ENCODE measurements at regions not wholly inside any gene's neighbourhood (a gene's known extent, or its start where the extent isn't known, plus 50 kb on each side); places are given as distances from the start of the nearest gene placed in this dataset.

DNA sequence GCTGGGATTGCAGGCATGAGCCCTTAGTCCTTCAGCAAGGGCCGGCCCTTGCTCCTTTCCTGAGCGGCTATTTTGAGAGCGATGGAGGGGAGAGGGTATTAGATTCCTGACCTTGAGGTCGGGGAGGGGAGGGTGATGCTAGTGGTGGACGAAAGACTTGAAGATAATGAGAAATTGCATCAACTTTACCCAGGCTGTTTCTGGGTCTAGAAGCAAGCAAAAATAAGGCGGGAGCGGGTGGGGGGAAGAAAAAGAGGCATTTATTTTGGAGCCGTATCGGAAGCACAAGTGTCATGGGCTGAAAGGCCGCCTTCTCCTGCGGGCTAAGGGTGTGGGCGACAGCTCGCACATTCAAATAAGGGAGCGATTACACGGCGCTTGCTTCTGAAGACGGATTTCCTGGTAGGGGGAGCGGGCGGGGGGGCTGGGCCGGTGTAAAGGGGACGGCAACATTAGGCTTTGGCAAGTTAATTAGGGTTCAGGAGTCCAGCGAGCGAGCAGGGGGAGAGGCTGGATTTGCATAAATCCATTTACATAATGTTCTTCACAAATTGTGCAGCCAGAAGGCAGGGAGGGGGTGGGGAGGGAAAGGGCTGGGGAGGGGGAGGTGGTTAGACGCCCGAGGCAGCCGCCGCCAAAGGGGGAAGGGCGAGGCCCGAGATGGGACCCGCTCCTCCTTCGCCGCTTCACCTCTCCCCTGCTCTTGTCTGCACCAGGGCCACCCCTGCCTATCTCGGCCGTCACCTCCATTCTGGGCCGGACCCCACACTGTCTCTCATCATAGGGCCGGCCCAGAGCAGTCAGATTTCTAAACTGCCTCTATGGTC lies 245.9 kb downstream of the MIAT start:
- H2AFZ ChIP-seq (ENCODE audit: control insufficient read depth, low read length), result no peak overlapping the region
- dilution Hi-C loops (cut with MboI; ENCODE audit: extremely low pct_ligation_motif_present, low sequenced_read_pairs), result no loop called here

DNA sequence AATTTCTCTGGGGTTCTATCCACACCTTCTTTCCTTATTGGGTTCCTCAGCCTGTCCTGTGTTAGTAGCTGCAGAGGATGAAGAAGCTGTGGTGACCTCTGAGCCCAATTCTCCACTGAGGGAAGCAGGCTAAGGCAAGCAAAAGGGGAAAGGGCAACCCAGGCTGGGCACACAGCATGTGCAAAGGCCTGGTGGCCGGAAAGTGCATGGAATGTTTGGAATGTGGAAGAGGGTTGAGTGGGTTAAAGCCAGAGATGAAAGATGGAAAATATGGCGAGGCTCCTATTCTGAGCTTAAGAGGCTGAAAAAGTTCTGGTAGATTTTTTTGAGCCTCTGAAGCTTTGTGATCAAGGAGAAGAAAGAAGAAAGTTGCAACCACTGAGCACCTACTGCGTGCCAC lies 247.1 kb downstream of the MIAT start:
- H3K27me3 ChIP-seq (ENCODE audit: control insufficient read depth, extremely low read depth, insufficient read depth, low read length), result peaks cover 31% of the 10 kb centered on the region
- dilution Hi-C loops (cut with MboI; ENCODE audit: extremely low pct_ligation_motif_present, low sequenced_read_pairs), result no loop called here
- no peak overlapping the region for H3K4me2 ChIP-seq (ENCODE audit: control insufficient read depth, extremely low read depth, insufficient read depth, low read depth, low read length)

More for the DNA sequence above, 245.9 kb downstream of the MIAT start:
- Histone ChIP-seq H3K9me3 (ENCODE audit: control insufficient read depth, low read depth, low read length) (no peaks in the 10 kb centered on the region), H3K27me3 (ENCODE audit: control insufficient read depth, extremely low read depth, insufficient read depth, low read length) (peaks cover 33% of the 10 kb centered on the region), H3K79me2 (ENCODE audit: control insufficient read depth, insufficient read depth, low read length) (no peaks in the 10 kb centered on the region), H3K4me2 (ENCODE audit: control insufficient read depth, extremely low read depth, insufficient read depth, low read depth, low read length) (no peak overlapping the region), H3K4me3 (ENCODE audit: control insufficient read depth in 2 of 3, extremely low read depth in 1 of 3, insufficient read depth in 2 of 3, low read depth in 1 of 3, low read length in 3 of 3) (no peak overlapping the region), H4K20me1 (ENCODE audit: control insufficient read depth, extremely low read depth, insufficient read depth, low read length) (no peaks in the 10 kb centered on the region), H3K9ac (ENCODE audit: control insufficient read depth, extremely low read depth, insufficient read depth, low read length) (no peak overlapping the region), H3K4me1 (ENCODE audit: control insufficient read depth, extremely low read depth, insufficient read depth, low read length) (no peaks in the 10 kb centered on the region), H3K36me3 (ENCODE audit: control insufficient read depth in 2 of 2, extremely low read depth in 1 of 2, insufficient read depth in 2 of 2, low read length in 2 of 2) (no peaks in the 10 kb centered on the region), H3K9me1 (ENCODE audit: control insufficient read depth, extremely low read depth, insufficient read depth, low read length) (no peaks in the 10 kb centered on the region), H3K27ac (ENCODE audit: control insufficient read depth, insufficient read depth, low read length) (no peak overlapping the region)
- TF ChIP-seq, protein P1, sequence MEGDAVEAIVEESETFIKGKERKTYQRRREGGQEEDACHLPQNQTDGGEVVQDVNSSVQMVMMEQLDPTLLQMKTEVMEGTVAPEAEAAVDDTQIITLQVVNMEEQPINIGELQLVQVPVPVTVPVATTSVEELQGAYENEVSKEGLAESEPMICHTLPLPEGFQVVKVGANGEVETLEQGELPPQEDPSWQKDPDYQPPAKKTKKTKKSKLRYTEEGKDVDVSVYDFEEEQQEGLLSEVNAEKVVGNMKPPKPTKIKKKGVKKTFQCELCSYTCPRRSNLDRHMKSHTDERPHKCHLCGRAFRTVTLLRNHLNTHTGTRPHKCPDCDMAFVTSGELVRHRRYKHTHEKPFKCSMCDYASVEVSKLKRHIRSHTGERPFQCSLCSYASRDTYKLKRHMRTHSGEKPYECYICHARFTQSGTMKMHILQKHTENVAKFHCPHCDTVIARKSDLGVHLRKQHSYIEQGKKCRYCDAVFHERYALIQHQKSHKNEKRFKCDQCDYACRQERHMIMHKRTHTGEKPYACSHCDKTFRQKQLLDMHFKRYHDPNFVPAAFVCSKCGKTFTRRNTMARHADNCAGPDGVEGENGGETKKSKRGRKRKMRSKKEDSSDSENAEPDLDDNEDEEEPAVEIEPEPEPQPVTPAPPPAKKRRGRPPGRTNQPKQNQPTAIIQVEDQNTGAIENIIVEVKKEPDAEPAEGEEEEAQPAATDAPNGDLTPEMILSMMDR (optimal IDR thresholded peaks at IDR 0.05 in 1 of 3, IDR thresholded peaks at IDR 0.05 in 1 of 3, conservative IDR thresholded peaks at IDR 0.05 in 1 of 3; ENCODE audit: extremely low read depth in 1 of 3, insufficient read depth in 2 of 3, low read length in 3 of 3), result no peak
- TF ChIP-seq EZH2 (IDR thresholded peaks at IDR 0.05; ENCODE audit: low read length), result peak; percentile 77
- no peak for FAIRE-seq
- no peak for DNase-seq (ENCODE audit: low read depth, low spot score)

More for the DNA sequence above, 247.1 kb downstream of the MIAT start:
- Histone ChIP-seq H3K4me1 (ENCODE audit: control insufficient read depth, extremely low read depth, insufficient read depth, low read length) (no peaks in the 10 kb centered on the region), H3K4me3 (ENCODE audit: control insufficient read depth in 2 of 3, extremely low read depth in 1 of 3, insufficient read depth in 2 of 3, low read depth in 1 of 3, low read length in 3 of 3) (no peak overlapping the region), H3K9ac (ENCODE audit: control insufficient read depth, extremely low read depth, insufficient read depth, low read length) (no peak overlapping the region), H3K9me3 (ENCODE audit: control insufficient read depth, low read depth, low read length) (no peaks in the 10 kb centered on the region), H3K79me2 (ENCODE audit: control insufficient read depth, insufficient read depth, low read length) (no peaks in the 10 kb centered on the region), H4K20me1 (ENCODE audit: control insufficient read depth, extremely low read depth, insufficient read depth, low read length) (no peaks in the 10 kb centered on the region), H3K9me1 (ENCODE audit: control insufficient read depth, extremely low read depth, insufficient read depth, low read length) (no peaks in the 10 kb centered on the region), H2AFZ (ENCODE audit: control insufficient read depth, low read length) (no peak overlapping the region), H3K27ac (ENCODE audit: control insufficient read depth, insufficient read depth, low read length) (no peak overlapping the region), H3K36me3 (ENCODE audit: control insufficient read depth in 2 of 2, extremely low read depth in 1 of 2, insufficient read depth in 2 of 2, low read length in 2 of 2) (no peaks in the 10 kb centered on the region)
- DNase-seq (ENCODE audit: low read depth, low spot score), result no peak
- TF ChIP-seq, protein P1 (optimal IDR thresholded peaks at IDR 0.05 in 1 of 3, IDR thresholded peaks at IDR 0.05 in 1 of 3, conservative IDR thresholded peaks at IDR 0.05 in 1 of 3; ENCODE audit: extremely low read depth in 1 of 3, insufficient read depth in 2 of 3, low read length in 3 of 3), result no peak
- no peak for TF ChIP-seq EZH2 (IDR thresholded peaks at IDR 0.05; ENCODE audit: low read length)
- no peak for FAIRE-seq

All from keratinocyte (primary cell).